Ovary (tissue), 3 donors: ENCODE measurements at regions not wholly inside any gene's neighbourhood (a gene's known extent, or its start where the extent isn't known, plus 50 kb on each side); places are given as distances from the start of the nearest gene placed in this dataset.

Source experiments
- CTCF ChIP-seq, 3 donors: fragments of 450-650 bp in 2 of 3; fragments of 200-600 bp in 1 of 3; IDR thresholded peaks; one replicate each; pipeline versions ENCODE4 v1.5.1 to v1.8.0; 2016 to 2022; ENCODE audit warnings: antibody characterized with exemption in 3 of 3, mild to moderate bottlenecking in 1 of 3
- EP300 ChIP-seq: sonication (generic); formaldehyde crosslinking; IDR thresholded peaks from one replicate; pipeline ENCODE4 v1.6.1; 2017; ENCODE audit warnings: antibody characterized with exemption
- POLR2A ChIP-seq: fragments of 450-650 bp; IDR thresholded peaks from one replicate; pipeline ENCODE4 v1.6.1; 2017; ENCODE audit warnings: antibody characterized with exemption, mild to moderate bottlenecking, moderate library complexity
- donor health status: DM: no; HTN: no; CAD: no.

DNA sequence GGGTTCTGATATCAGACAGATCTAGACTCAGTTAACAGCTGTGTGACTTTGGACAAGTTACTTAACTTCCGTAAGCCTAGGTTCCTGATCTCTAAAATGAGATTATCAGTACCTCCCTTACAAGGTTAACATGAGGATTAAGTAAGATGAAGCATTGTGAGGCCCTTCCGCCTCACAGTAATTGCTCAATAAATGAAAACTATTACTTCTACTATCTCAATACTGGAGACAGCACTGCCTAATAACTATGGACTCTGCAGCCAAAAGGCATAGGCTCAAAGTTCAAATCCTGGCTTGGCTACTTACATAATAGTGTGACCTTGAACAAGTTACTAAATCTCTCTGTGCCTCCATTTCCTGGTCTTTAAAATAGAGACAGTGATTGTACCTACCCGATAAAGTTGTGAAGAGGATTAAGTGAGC lies 82.0 kb upstream of the ATP11B start:
- TF ChIP-seq EP300 (no peak), CTCF (IDR thresholded peaks at IDR 0.05) (no peak), POLR2A (no peak)
